MCF 10A (cell line): ENCODE measurements at regions not wholly inside any gene's neighbourhood (a gene's known extent, or its start where the extent isn't known, plus 50 kb on each side); places are given as distances from the start of the nearest gene placed in this dataset.

Source experiments
- BruUV-seq: library from RNA; stranded (reverse); fragments of 400-500 nt; replicated peaks from 2 replicates; lab custom pipeline; 2021; lab: Mats Ljungman, UMichigan
- CTCF ChIA-PET: fragments of 300-600 bp; sonication (Branson Sonifier 250); formaldehyde crosslinking; extraction: SDS; loops from one replicate; lab custom pipeline; 2021; ENCODE audit warnings: antibody characterized with exemption, inconsistent platforms; lab: Yijun Ruan, JAX
- POLR2A ChIA-PET: fragments of 300-600, 350-650 bp; sonication (Branson Sonifier 250); formaldehyde crosslinking; extraction: SDS; loops from one replicate; lab custom pipeline; 2020; ENCODE audit warnings: antibody characterized with exemption, inconsistent platforms; lab: Yijun Ruan, JAX
- DNase-seq: peaks from one replicate; pipeline ENCODE4 v3.0.0-alpha.2; 2018; ENCODE audit not compliant: unreplicated experiment
- H3K27ac Mint-ChIP-seq: one replicate; pipeline ENCODE4 v1.8.0; 2022; ENCODE audit warnings: mild to moderate bottlenecking, low read depth, mixed read lengths; ENCODE audit not compliant: unreplicated experiment
- H3K27me3 Mint-ChIP-seq: one replicate; pipeline ENCODE4 v1.8.0; 2022; ENCODE audit warnings: mixed read lengths; ENCODE audit not compliant: insufficient read depth, unreplicated experiment
- H3K36me3 Mint-ChIP-seq: one replicate; pipeline ENCODE4 v1.8.0; 2022; ENCODE audit warnings: mild to moderate bottlenecking, moderate library complexity, mixed read lengths; ENCODE audit not compliant: insufficient read depth, unreplicated experiment
- H3K4me1 Mint-ChIP-seq: one replicate; pipeline ENCODE4 v1.8.0; 2022; ENCODE audit warnings: mixed read lengths; ENCODE audit not compliant: insufficient read depth, unreplicated experiment
- H3K4me3 Mint-ChIP-seq: one replicate; pipeline ENCODE4 v1.8.0; 2022; ENCODE audit warnings: mild to moderate bottlenecking, moderate library complexity, mixed read lengths; ENCODE audit not compliant: unreplicated experiment
- H3K9me3 Mint-ChIP-seq: one replicate; pipeline ENCODE4 v1.8.0; 2022; ENCODE audit warnings: mixed read lengths; ENCODE audit not compliant: unreplicated experiment
- CTCF ChIP-seq: fragments of 200-600 bp; IDR thresholded peaks from one replicate; pipeline ENCODE4 v1.8.0; 2022; ENCODE audit warnings: antibody characterized with exemption, mild to moderate bottlenecking; ENCODE audit not compliant: unreplicated experiment
- intact Hi-C: fragments of 100-400 bp; cut with micrococcal nuclease; formaldehyde crosslinking; loops from 2 replicates; pipeline ENCODE4 v1.14.1; 2022

- CTCF ChIA-PET = interaction anchor here (0.6 to 4.2 kb wide), 5 partner anchors 12 to 398 kb away, joined by 3 to 20 read pairs (median 4); no protein-coding TSS in a partner anchor
- peaks cover 9% of the 10 kb centered on the region for H3K9me3 Mint-ChIP-seq
- no TSS peak for BruUV-seq
- H3K27me3 Mint-ChIP-seq = peaks cover 68% of the 10 kb centered on the region
- no peak for DNase-seq
- H3K4me1 Mint-ChIP-seq = no peaks in the 10 kb centered on the region
- POLR2A ChIA-PET = interaction anchor here (0.6 to 1.1 kb wide), 2 partner anchors 9 to 214 kb away, joined by 3 read pairs; no protein-coding TSS in a partner anchor
- intact Hi-C loops = no loop called here
- H3K4me3 Mint-ChIP-seq = no peak overlapping the region
- no peaks in the 10 kb centered on the region for H3K36me3 Mint-ChIP-seq
- no peak for TF ChIP-seq CTCF
- H3K27ac Mint-ChIP-seq = no peak overlapping the region
Observed at GRCh38 chr16:82242201-82242600, 72.2 kb upstream of the MPHOSPH6 start.

DNA sequence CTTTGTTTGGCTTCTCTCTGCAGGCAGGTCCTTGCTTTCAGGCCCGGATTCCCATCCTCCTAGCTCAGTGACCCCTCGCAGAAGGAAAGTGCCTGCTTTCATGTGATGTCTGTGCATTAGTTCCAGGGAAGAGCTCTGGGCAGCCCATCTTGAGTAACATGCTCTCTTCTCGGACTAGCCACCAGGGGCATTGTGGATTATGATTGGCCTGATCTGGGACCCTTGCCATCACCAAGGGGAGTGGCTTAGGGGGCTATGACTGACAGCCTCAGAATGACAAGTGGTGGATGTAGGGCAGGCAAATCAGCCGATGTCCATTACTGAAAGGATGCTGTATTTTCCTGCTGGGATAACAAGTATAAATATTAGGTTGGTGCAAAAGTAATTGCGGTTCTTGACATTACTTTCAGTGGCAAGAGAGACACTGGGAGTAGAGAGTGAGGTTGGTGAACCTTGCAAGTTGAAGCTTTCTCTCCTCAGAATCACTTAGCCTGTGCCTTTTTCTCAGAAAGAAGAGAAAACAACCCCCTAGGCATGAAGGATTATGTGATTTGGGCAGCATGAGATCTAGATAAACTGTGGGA lies 71.5 kb upstream of the MPHOSPH6 start:
- H3K27me3 Mint-ChIP-seq = peaks cover 68% of the 10 kb centered on the region
- BruUV-seq = no TSS peak
- CTCF ChIA-PET = interaction anchor here (2.0 to 4.2 kb wide), 2 partner anchors 11 to 22 kb away, joined by 15 to 20 read pairs; no protein-coding TSS in a partner anchor

DNA sequence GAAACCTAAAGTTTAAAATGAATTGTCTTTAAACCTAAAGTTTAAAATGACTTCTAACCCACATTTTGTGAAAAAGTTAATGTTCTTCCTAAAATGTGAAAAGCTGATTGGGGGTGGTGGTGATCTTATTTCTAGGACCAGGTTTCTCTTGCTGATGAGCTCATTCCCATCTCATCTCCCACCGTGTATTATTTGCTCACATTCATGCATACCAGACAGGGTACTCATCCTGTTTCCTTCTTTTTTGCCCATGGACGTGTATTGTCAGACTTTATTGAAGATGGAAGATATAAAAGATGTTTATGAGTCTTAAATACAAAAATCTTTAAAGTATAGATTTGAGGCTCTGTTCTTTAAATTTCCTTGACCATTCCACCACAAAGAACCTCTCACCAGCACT lies 70.1 kb upstream of the MPHOSPH6 start:
- CTCF ChIA-PET = interaction anchor here (1.2 to 4.2 kb wide), 3 partner anchors 9 to 400 kb away, joined by 4 to 20 read pairs (median 15); no protein-coding TSS in a partner anchor
- no peak for TF ChIP-seq CTCF
- BruUV-seq = no TSS peak
- peaks cover 76% of the 10 kb centered on the region for H3K27me3 Mint-ChIP-seq
- H3K27ac Mint-ChIP-seq = no peak overlapping the region
- no peak overlapping the region for H3K4me3 Mint-ChIP-seq
- H3K4me1 Mint-ChIP-seq = no peaks in the 10 kb centered on the region
- H3K36me3 Mint-ChIP-seq = no peaks in the 10 kb centered on the region
- intact Hi-C loops = no loop called here
- POLR2A ChIA-PET = no interaction called here
- H3K9me3 Mint-ChIP-seq = peaks cover 9% of the 10 kb centered on the region
- DNase-seq = no peak

More for the DNA sequence above, 71.5 kb upstream of the MPHOSPH6 start:
- intact Hi-C loops = no loop called here
- Mint-ChIP-seq H3K27ac (no peak overlapping the region), H3K4me3 (no peak overlapping the region), H3K4me1 (no peaks in the 10 kb centered on the region), H3K36me3 (no peaks in the 10 kb centered on the region), H3K9me3 (peaks cover 9% of the 10 kb centered on the region)
- DNase-seq = no peak
- POLR2A ChIA-PET = interaction anchor here (0.6 to 1.1 kb wide), 2 partner anchors 9 to 214 kb away, joined by 3 read pairs; no protein-coding TSS in a partner anchor
- TF ChIP-seq CTCF = no peak

GRCh38 chr16:82236875-82237274 lies 66.9 kb upstream of the MPHOSPH6 start:
- H3K9me3 Mint-ChIP-seq = no peaks in the 10 kb centered on the region
- H3K36me3 Mint-ChIP-seq = no peaks in the 10 kb centered on the region
- BruUV-seq = no TSS peak
- H3K4me1 Mint-ChIP-seq = no peaks in the 10 kb centered on the region
- H3K4me3 Mint-ChIP-seq = no peak overlapping the region
- ChIA-PET POLR2A (no interaction called here), CTCF (interaction anchor here (0.6 to 1.5 kb wide), 3 partner anchors 8 to 345 kb away, joined by 3 to 6 read pairs (median 3); no protein-coding TSS in a partner anchor)
- H3K27me3 Mint-ChIP-seq = peaks cover 65% of the 10 kb centered on the region
- no peak overlapping the region for H3K27ac Mint-ChIP-seq
- no peak for TF ChIP-seq CTCF
- no peak for DNase-seq
- intact Hi-C loops = no loop called here
